Panc1 (cell line): ENCODE measurements at regions not wholly inside any gene's neighbourhood (a gene's known extent, or its start where the extent isn't known, plus 50 kb on each side); places are given as distances from the start of the nearest gene placed in this dataset.

Experiments used
- ATAC-seq: fragments of 200-7000 bp; cut with Tn5 transposase; 2 replicates; pipeline ENCODE4 v1.9.1; 2020; ENCODE audit warnings: mild to moderate bottlenecking, moderate library complexity
- BruUV-seq: library from RNA; stranded (reverse); fragments of 400-500 nt; replicated peaks from 2 replicates; lab custom pipeline; 2021; lab: Mats Ljungman, UMichigan
- CTCF ChIA-PET: fragments of 300-600 bp; sonication (Branson Sonifier 250); formaldehyde crosslinking; loops from one replicate; lab custom pipeline; 2022; ENCODE audit warnings: antibody characterized with exemption; lab: Charles Lee
- POLR2A ChIA-PET: fragments of 300-600 bp; sonication (Branson Sonifier 250); formaldehyde crosslinking; loops from one replicate; lab custom pipeline; 2022; ENCODE audit warnings: antibody characterized with exemption; lab: Charles Lee
- DNase-seq: peaks from one replicate; pipeline ENCODE4 v3.0.0-alpha.2; 2010; ENCODE audit warnings: low read depth, low spot score
- H3K27ac ChIP-seq: 2 replicates; pipeline ENCODE4 v1.5.1; 2011; ENCODE audit warnings: mild to moderate bottlenecking, low read length, inconsistent platforms
- H3K27me3 ChIP-seq: fragments of 200-500 bp; sonication (Bioruptor generic); 2 replicates; pipeline ENCODE4 v1.6.0; 2014; ENCODE audit warnings: low read length, inconsistent platforms; ENCODE audit not compliant: control insufficient read depth, insufficient read depth
- H3K36me3 ChIP-seq: fragments of 200-500 bp; sonication (Bioruptor generic); 2 replicates; pipeline ENCODE4 v1.5.1; 2014; ENCODE audit warnings: inconsistent platforms, mild to moderate bottlenecking, low read length, moderate library complexity; ENCODE audit not compliant: control insufficient read depth, insufficient read depth
- H3K4me1 ChIP-seq: 2 replicates; pipeline ENCODE4 v1.5.1; 2011; ENCODE audit warnings: inconsistent platforms, mild to moderate bottlenecking, low read length, moderate library complexity; ENCODE audit not compliant: control insufficient read depth, insufficient read depth
- H3K4me3 ChIP-seq, 2 experiments: 2 replicates each; pipeline ENCODE4 v1.5.1; 2011 to 2012; ENCODE audit warnings: low read depth in 2 of 2, low read length in 2 of 2, mild to moderate bottlenecking in 2 of 2, inconsistent platforms in 1 of 2, moderate library complexity in 1 of 2
- H3K9me3 ChIP-seq: fragments of 200-500 bp; sonication (Bioruptor generic); 2 replicates; pipeline ENCODE4 v1.5.1; 2014; ENCODE audit warnings: low read depth, mild to moderate bottlenecking, inconsistent platforms, low read length, moderate library complexity; ENCODE audit not compliant: control insufficient read depth, insufficient read depth
- CTCF ChIP-seq: fragments of 450-650 bp; IDR thresholded peaks from 2 replicates; pipeline ENCODE4 v1.5.1; 2017; ENCODE audit warnings: mild to moderate bottlenecking
- POLR2AphosphoS5 ChIP-seq: IDR thresholded peaks from 2 replicates; pipeline ENCODE4 v1.6.1; 2012; ENCODE audit warnings: mild to moderate bottlenecking, low read depth, low read length, moderate library complexity
- REST ChIP-seq, 2 experiments: IDR thresholded peaks; 2 replicates each; pipeline ENCODE4 v1.6.1; 2011 to 2012; ENCODE audit warnings: low read depth in 2 of 2, control low read depth in 1 of 2, low read length in 1 of 2, mild to moderate bottlenecking in 1 of 2, moderate library complexity in 1 of 2; ENCODE audit not compliant: insufficient read depth in 1 of 2
- SIN3A ChIP-seq: IDR thresholded peaks from 2 replicates; pipeline ENCODE4 v1.6.1; 2012; ENCODE audit warnings: low read depth, mild to moderate bottlenecking, low read length, moderate library complexity, borderline replicate concordance; ENCODE audit not compliant: insufficient read depth
- TCF7L2 ChIP-seq: IDR thresholded peaks from 2 replicates; pipeline ENCODE4 v1.6.1; 2011; ENCODE audit warnings: mild to moderate bottlenecking, low read depth, low read length, inconsistent platforms
- in situ Hi-C: cut with HindIII; loops from 2 replicates; pipeline ENCODE4 v1.10.0; 2016; ENCODE audit warnings: low sequenced_read_pairs, low pct_unique_long_range_greater_than_20kb
- intact Hi-C: fragments of 100-400 bp; cut with micrococcal nuclease; formaldehyde crosslinking; loops from one replicate; pipeline ENCODE4 v1.10.0; 2022; ENCODE audit not compliant: unreplicated experiment

- no peaks in the 10 kb centered on the region for H3K4me1 ChIP-seq
- intact Hi-C loops (no loop called here), in situ Hi-C loops (no loop called here)
- no peaks in the 10 kb centered on the region for H3K27me3 ChIP-seq
- no peaks in the 10 kb centered on the region for H3K36me3 ChIP-seq
- H3K9me3 ChIP-seq: no peaks in the 10 kb centered on the region
- no peak for ATAC-seq
- no peak overlapping the region for H3K4me3 ChIP-seq
- no peak for TF ChIP-seq CTCF
- no TSS peak for BruUV-seq
- ChIA-PET POLR2A (interaction anchor here (0.7 kb wide), 1 partner anchor 30 kb away, joined by 5 read pairs; no protein-coding TSS in a partner anchor), CTCF (no interaction called here)
- H3K27ac ChIP-seq: no peak overlapping the region
- no peak for DNase-seq
These were observed 208.8 kb downstream of the ERCC6L2 start for GRCh38 chr9:96084331-96084734.

- no peak overlapping the region for H3K4me3 ChIP-seq
- intact Hi-C loops: no loop called here
- H3K9me3 ChIP-seq: no peaks in the 10 kb centered on the region
- H3K36me3 ChIP-seq: no peaks in the 10 kb centered on the region
- POLR2A ChIA-PET: no interaction called here
- H3K27ac ChIP-seq: no peak overlapping the region
- DNase-seq: no peak
- no peaks in the 10 kb centered on the region for H3K4me1 ChIP-seq
- no peak for ATAC-seq
- no peaks in the 10 kb centered on the region for H3K27me3 ChIP-seq
- no TSS peak for BruUV-seq
- TF ChIP-seq TCF7L2 (no peak), SIN3A (no peak), POLR2AphosphoS5 (no peak), CTCF (no peak), REST (IDR thresholded peaks at IDR 0.05; ENCODE audit: insufficient read depth in 1 of 2, low read depth in 2 of 2, low read length in 1 of 2) (no peak)
- CTCF ChIA-PET: no interaction called here
- in situ Hi-C loops: no loop called here
These were observed 207.2 kb downstream of the ERCC6L2 start for GRCh38 chr9:96082516-96083232.
